Transverse colon (tissue), 4 donors: ENCODE measurements at regions not wholly inside any gene's neighbourhood (a gene's known extent, or its start where the extent isn't known, plus 50 kb on each side); places are given as distances from the start of the nearest gene placed in this dataset.
"Not testable (repeated sequence)": the region's sequence is repeated elsewhere in the genome, so short reads cannot be mapped to it uniquely, and the experiment has no call there.

ENCODE experiments used
- DNase-seq: peaks from one replicate; pipeline ENCODE4 v3.0.0-alpha.2; 2019
- H3K27ac ChIP-seq, 4 donors: fragments of 200-600 bp; sonication (generic); 2 replicates each; pipeline ENCODE4 v1.5.1; 2016 to 2018; ENCODE audit warnings: inconsistent platforms in 4 of 4
- H3K27me3 ChIP-seq: fragments of 200-600 bp; sonication (generic); 2 replicates; pipeline ENCODE4 v1.5.1; 2017; ENCODE audit warnings: inconsistent platforms
- H3K36me3 ChIP-seq, 4 donors: fragments of 200-600 bp; sonication (generic); 2 replicates each; pipeline ENCODE4 v1.5.1; 2017 to 2019; ENCODE audit warnings: inconsistent platforms in 4 of 4
- H3K4me1 ChIP-seq, 4 donors: fragments of 200-600 bp; sonication (generic); 2 replicates each; pipeline ENCODE4 v1.5.1; 2017 to 2020; ENCODE audit warnings: inconsistent platforms in 4 of 4
- H3K4me3 ChIP-seq, 4 donors: fragments of 200-600 bp; sonication (generic); 1 replicate in 1 of 4; 2 replicates in 3 of 4; pipeline versions ENCODE4 v1.5.1 to v1.6.1; 2017 to 2019; ENCODE audit warnings: inconsistent platforms in 4 of 4
- H3K9me3 ChIP-seq, 2 donors: fragments of 200-600 bp; sonication (generic); 2 replicates each; pipeline ENCODE4 v1.5.1; 2017 to 2019; ENCODE audit warnings: inconsistent platforms in 2 of 2
- EP300 ChIP-seq: sonication (generic); formaldehyde crosslinking; IDR thresholded peaks from one replicate; pipeline ENCODE4 v1.6.1; 2017; ENCODE audit warnings: antibody characterized with exemption, low read depth
- POLR2A ChIP-seq: fragments of 450-650 bp; IDR thresholded peaks from one replicate; pipeline ENCODE4 v1.6.1; 2016; ENCODE audit warnings: antibody characterized with exemption, mild to moderate bottlenecking, moderate library complexity
- POLR2AphosphoS5 ChIP-seq, 3 donors: sonication (generic); formaldehyde crosslinking; IDR thresholded peaks; one replicate each; pipeline ENCODE4 v1.6.1; 2016; ENCODE audit warnings: antibody characterized with exemption in 3 of 3
- WGBS, 2 donors: methylation state at CpG; one replicate each; pipeline ENCODE4 v1.1.5; 2018; ENCODE audit warnings: low coverage in 1 of 2; 5-methylcytosine and 5-hydroxymethylcytosine counted together
- in situ Hi-C, 4 donors: fragments of 200-750 bp; cut with MboI; loops; one replicate each; pipeline versions ENCODE4 v1.15.0 to v1.15.1; 2017; ENCODE audit warnings: low sequenced_read_pairs in 3 of 4, low pct_ligation_motif_present in 1 of 4, low pct_unique_long_range_greater_than_20kb in 1 of 4
- intact Hi-C: fragments of 100-400 bp; cut with DNase I; formaldehyde crosslinking; loops from one replicate; pipeline ENCODE4 v1.15.1; 2023; ENCODE audit warnings: low total_unique reads
- TF ChIP-seq, protein P1 (sequence below), 5 experiments: fragments of 200-600 bp in 3 of 5; fragments of 450-650 bp in 2 of 5; sonication (generic) in 3 of 5; IDR thresholded peaks; 1 replicate in 2 of 5; 2 replicates in 3 of 5; pipeline ENCODE4 v1.5.1; 2016 to 2017; ENCODE audit warnings: antibody characterized with exemption in 5 of 5, inconsistent platforms in 3 of 5, mild to moderate bottlenecking in 2 of 5, moderate library complexity in 1 of 5

DNA sequence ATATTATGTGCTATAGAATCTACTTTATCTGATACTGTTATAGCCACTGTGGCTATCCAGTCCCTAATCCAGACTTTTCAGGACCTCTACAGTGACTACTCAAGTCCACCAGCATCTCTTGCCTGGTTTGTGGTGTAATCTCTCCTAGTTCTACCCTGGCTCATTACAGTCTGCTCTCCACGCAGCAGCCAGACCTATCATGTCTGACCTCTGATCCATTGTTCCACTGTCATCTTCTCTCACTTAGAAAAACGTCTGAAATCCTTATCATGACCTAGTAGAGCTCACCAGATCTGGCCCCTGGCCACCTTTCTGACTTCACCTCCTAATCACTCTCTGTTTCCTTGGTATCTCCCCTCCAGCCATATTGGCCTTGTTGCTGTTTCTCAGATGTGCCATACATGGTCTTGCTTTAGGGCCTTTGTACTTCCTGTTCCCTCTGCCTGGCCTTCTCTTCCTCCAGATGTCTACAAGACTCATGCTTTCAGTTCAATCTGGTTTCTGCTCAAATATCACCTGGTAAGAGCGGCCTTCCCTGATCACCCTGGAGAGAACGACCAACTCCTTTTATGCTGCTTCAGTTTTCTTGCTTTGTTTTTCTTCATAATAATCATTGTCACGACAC, 475.5 kb downstream of the AACS start:
- Histone ChIP-seq H3K27ac (no peak overlapping the region), H3K27me3 (peaks cover 2% of the 10 kb centered on the region), H3K4me1 (no peaks in the 10 kb centered on the region), H3K4me3 (no peak overlapping the region), H3K9me3 (no peaks in the 10 kb centered on the region), H3K36me3 (no peaks in the 10 kb centered on the region)
- WGBS, 2 donors = 65 to 84% methylated on average over 5 of the region's 5 CpGs
- in situ Hi-C loops (no loop called here), intact Hi-C loops (loop anchor here (5.0 kb wide), 1 partner anchor 522 kb away; no protein-coding TSS in a partner anchor)
- DNase-seq = no peak
- TF ChIP-seq POLR2AphosphoS5 (IDR thresholded peaks at IDR 0.05) (no peak), EP300 (no peak), POLR2A (no peak)
- TF ChIP-seq, protein P1, sequence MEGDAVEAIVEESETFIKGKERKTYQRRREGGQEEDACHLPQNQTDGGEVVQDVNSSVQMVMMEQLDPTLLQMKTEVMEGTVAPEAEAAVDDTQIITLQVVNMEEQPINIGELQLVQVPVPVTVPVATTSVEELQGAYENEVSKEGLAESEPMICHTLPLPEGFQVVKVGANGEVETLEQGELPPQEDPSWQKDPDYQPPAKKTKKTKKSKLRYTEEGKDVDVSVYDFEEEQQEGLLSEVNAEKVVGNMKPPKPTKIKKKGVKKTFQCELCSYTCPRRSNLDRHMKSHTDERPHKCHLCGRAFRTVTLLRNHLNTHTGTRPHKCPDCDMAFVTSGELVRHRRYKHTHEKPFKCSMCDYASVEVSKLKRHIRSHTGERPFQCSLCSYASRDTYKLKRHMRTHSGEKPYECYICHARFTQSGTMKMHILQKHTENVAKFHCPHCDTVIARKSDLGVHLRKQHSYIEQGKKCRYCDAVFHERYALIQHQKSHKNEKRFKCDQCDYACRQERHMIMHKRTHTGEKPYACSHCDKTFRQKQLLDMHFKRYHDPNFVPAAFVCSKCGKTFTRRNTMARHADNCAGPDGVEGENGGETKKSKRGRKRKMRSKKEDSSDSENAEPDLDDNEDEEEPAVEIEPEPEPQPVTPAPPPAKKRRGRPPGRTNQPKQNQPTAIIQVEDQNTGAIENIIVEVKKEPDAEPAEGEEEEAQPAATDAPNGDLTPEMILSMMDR (IDR thresholded peaks at IDR 0.05) = no peak

DNA sequence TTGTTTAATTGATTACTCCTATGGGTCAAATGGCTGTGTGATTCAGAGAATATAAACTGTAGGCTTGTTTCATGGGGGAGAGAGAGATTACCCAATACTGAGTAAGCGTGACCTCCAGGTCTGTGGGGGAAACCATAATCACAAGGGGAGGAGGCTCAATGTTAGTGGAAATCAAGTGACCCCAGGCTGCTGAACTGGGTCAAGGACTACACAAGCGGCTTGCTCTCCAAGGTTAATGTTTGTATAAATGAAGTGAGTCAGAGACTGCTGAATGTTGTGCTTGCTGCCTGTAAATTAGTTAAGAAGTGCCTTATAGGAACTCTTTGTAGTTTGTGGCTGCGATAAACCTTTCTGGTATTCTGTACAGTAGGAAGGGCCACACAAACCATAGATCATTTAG, 479.7 kb downstream of the AACS start:
- H3K9me3 ChIP-seq = no peaks in the 10 kb centered on the region
- no peaks in the 10 kb centered on the region for H3K27me3 ChIP-seq
- H3K36me3 ChIP-seq = no peaks in the 10 kb centered on the region
- H3K4me1 ChIP-seq = no peaks in the 10 kb centered on the region
- intact Hi-C loops = loop anchor here (5.0 kb wide), 1 partner anchor 517 kb away; no protein-coding TSS in a partner anchor
- 76% methylated on average over 3 of the region's 3 CpGs; no CpG with 5 or more reads in 1 of the 2 donors for WGBS, 2 donors
- H3K4me3 ChIP-seq = no peak overlapping the region
- in situ Hi-C loops = no loop called here
- DNase-seq = no peak
- TF ChIP-seq, protein P1 (IDR thresholded peaks at IDR 0.05) = no peak
- TF ChIP-seq EP300 = no peak
- TF ChIP-seq POLR2AphosphoS5 (IDR thresholded peaks at IDR 0.05) = no peak
- TF ChIP-seq POLR2A = no peak
- no peak overlapping the region for H3K27ac ChIP-seq

DNA sequence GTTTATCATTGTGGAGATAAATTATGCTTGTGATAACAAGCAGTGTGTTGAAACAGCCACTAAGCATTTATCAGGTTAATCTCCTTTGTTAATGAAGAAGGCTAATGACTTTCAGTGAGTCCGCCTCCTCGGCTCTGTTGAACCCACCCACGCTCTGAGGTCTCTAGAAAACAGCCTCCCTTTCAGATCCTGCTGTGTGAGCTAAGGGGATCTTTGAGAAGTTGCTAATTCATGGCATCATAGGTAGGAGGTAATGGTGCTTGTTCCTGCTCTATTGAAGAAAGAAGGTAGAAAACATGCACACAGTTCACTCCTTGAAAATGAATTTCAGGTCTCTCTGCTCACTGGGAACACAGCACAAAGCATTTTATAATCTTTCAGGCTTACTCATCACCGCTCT, 483.9 kb downstream of the AACS start:
- intact Hi-C loops (no loop called here), in situ Hi-C loops (no loop called here)
- DNase-seq = no peak
- Histone ChIP-seq H3K9me3 (no peaks in the 10 kb centered on the region), H3K27ac (no peak overlapping the region), H3K4me3 (no peak overlapping the region), H3K27me3 (no peaks in the 10 kb centered on the region), H3K4me1 (no peaks in the 10 kb centered on the region), H3K36me3 (no peaks in the 10 kb centered on the region)
- 72 to 73% methylated on average over 4 of the region's 4 CpGs for WGBS, 2 donors
- TF ChIP-seq POLR2A = no peak

DNA sequence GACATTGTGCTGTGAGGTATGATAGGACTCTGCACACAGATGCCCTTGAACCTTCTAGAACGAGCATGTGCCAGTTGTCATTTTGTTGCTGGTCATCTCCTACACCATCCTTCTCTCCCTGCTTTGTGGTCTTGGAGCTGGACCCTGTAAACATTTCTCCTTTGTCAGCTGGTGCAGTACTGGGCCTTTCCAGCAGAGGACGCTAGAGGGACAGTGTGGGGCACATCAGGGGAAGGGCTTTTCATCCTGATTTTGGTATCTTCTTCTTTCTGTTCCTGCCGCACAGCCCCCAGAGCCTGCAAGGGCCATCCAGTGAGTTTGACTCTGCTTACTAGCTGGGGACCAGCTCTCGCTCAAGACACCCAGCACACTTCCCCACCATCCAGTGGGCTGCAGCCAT, 484.6 kb downstream of the AACS start:
- no peak overlapping the region for H3K27ac ChIP-seq
- intact Hi-C loops = loop anchor here (5.0 kb wide), 1 partner anchor 262 kb away; no protein-coding TSS in a partner anchor
- no peaks in the 10 kb centered on the region for H3K36me3 ChIP-seq
- in situ Hi-C loops = no loop called here
- WGBS, 2 donors = 58 to 69% methylated on average over 4 of the region's 4 CpGs
- DNase-seq = no peak
- no peak overlapping the region for H3K4me3 ChIP-seq
- no peaks in the 10 kb centered on the region for H3K27me3 ChIP-seq
- H3K9me3 ChIP-seq = no peaks in the 10 kb centered on the region
- H3K4me1 ChIP-seq = no peaks in the 10 kb centered on the region
- TF ChIP-seq EP300 (no peak), POLR2AphosphoS5 (IDR thresholded peaks at IDR 0.05) (no peak), POLR2A (no peak)
- TF ChIP-seq, protein P1 (IDR thresholded peaks at IDR 0.05) = no peak

DNA sequence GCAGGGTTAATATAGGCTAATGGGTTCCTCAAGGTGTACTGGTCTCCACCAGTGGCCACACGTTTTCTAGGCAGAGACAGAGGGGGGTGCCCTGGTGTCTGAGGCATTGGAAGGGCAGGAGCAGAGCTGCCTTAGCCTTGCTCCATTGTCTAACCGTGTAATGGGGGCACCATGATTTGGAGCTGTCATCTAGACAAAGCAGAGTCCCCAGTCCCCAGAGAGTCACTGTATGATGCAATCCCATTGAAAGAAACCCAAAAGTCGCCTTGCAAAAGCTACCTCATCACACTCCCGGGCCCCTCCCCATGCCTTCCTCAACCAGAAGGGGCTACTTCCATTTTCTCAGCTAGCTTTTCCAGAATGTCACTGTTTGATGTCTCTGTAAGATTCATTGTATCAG, 487.1 kb downstream of the AACS start:
- intact Hi-C loops (loop anchor here (5.0 kb wide), 1 partner anchor 260 kb away; no protein-coding TSS in a partner anchor), in situ Hi-C loops (no loop called here)
- 29 to 67% methylated on average over 1 to 4 of the region's 4 CpGs for WGBS, 2 donors
- H3K36me3 ChIP-seq = no peaks in the 10 kb centered on the region
- H3K27ac ChIP-seq = no peak overlapping the region
- no peak for DNase-seq
- no peaks in the 10 kb centered on the region for H3K9me3 ChIP-seq
- H3K4me3 ChIP-seq = no peak overlapping the region
- H3K4me1 ChIP-seq = no peaks in the 10 kb centered on the region
- H3K27me3 ChIP-seq = no peaks in the 10 kb centered on the region
- TF ChIP-seq EP300 (no peak), POLR2A (no peak), POLR2AphosphoS5 (IDR thresholded peaks at IDR 0.05) (no peak)
- TF ChIP-seq, protein P1 (IDR thresholded peaks at IDR 0.05) = no peak

DNA sequence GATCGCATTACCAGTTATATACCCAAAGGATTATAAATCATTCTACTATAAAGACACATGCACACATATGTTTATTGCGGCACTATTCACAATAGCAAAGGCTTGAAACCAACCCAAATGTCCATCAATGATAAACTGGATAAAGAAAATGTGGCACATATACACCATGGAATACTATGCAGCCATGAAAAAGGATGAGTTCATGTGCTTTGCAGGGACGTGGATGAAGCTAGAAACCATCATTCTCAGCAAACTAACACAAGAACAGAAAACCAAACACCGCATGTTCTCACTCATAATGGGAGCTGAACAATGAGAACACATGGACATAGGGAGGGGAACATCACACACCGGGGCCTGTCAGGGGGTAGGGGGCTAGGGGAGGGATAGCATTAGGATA, 495.8 kb downstream of the AACS start:
- H3K27ac ChIP-seq, H3K36me3 ChIP-seq, H3K27me3 ChIP-seq, H3K9me3 ChIP-seq, H3K4me1 ChIP-seq, H3K4me3 ChIP-seq, in situ Hi-C loops, DNase-seq, intact Hi-C loops: not testable (repeated sequence)
- 84 to 88% methylated on average over 4 to 5 of the region's 5 CpGs for WGBS, 2 donors
